GM19452 (cell line): ENCODE measurements at regions not wholly inside any gene's neighbourhood (a gene's known extent, or its start where the extent isn't known, plus 50 kb on each side); places are given as distances from the start of the nearest gene placed in this dataset.

Experiments
- ATAC-seq: cut with Tn5 transposase; IDR thresholded peaks from one replicate; pipeline ENCODE4 v1.9.1; 2021; ENCODE audit not compliant: unreplicated experiment

DNA sequence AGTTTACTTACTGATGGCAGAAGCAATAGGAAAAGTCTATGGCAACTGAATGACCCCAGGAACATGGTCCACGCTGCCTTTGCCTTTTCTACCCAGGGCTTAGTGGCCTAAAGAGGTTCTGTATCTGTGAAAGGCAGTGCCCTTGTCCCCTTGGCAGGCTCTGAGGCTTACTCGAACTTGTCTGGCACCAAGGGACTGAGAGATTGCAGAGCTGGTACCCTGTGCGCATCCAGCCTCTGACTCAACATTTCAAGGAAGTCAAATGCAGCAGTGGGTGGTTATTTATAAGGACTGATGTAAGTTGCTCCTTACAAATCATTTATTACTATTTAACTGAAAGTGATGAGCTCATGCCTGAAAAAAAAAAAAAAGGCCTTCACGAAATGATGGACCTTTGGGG lies 299.9 kb upstream of the MYOCD start:
- ATAC-seq: no peak

- ATAC-seq: no peak
Observed at GRCh38 chr17:12369065-12369464, 296.6 kb upstream of the MYOCD start.

- ATAC-seq: no peak
Observed at GRCh38 chr17:12376276-12376675, 289.4 kb upstream of the MYOCD start.

DNA sequence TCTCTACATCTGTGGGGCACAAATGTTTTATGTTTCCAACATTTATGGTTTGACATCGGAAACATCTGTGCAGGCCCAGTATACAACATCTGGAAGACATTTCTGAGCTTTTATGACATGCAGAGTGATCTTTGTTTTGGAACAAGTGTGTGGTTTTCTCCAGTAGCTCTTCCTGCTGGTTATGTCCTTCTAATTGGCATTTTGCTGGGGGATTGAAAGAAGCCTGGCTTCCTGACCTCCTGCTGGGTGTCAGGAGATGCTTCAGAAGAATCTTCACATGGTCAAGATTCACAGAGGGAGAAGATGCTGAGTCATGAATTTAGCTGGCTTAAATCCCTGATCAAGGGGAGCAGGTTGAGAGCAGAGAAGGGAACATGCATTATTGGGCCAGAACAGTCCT lies 279.5 kb upstream of the MYOCD start:
- ATAC-seq: no peak

DNA sequence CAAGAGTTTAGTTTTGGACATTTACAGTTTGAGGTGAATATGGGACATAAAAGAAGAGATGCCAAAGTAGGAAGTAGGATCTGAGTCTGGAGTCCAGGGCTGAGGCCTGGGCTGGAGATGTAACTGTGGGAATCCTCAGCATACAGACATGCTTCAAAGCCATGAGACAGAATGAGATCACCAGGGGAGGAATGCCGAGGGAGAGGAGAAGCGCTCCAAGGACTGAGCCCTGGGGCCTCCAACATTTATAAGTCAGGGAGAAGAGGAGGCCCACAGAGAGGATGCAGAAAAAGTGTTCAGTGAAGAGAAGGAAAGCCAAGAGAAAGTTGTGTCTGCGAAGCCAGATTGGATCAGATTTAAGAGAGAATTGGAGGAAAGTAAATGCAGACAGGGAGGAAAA lies 277.5 kb upstream of the MYOCD start:
- no peak for ATAC-seq

DNA sequence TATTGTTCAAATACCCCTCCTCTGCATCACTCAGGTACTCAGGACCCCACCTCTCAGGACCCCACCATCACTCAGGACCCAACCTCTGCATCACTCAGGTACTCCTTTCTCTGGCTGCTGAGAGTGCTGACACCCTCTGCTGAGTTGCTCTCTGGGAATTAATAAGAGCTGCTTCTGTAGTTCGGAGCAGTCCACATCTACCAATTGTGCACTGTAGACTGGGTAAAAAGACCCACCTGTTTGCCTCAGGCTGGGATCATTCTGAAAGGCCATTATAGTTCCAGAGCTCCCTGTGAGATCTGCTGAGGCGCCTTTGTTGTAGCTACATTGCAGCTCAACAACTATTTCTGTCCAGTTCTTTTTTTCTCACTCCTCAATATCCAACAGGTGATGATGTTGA lies 276.3 kb upstream of the MYOCD start:
- ATAC-seq: no peak

DNA sequence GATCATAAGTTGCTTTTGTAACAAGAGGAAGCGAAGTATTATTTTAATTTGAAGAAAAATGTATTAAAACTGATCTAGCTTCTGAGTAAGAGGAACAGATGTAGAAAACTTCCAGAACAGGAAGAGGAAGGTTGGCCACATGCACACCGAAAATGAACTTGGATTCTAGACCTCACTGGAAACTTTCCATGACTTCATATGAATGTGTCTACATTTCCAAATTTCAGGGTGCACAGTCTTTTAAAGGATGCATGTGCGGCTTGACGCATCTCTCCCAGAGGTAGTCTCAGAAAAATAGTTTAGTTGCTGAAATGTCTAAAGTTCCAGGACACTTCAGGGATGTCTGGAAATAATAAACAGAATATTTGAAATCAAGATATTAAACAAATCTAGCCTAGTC lies 275.1 kb upstream of the MYOCD start:
- no peak for ATAC-seq

DNA sequence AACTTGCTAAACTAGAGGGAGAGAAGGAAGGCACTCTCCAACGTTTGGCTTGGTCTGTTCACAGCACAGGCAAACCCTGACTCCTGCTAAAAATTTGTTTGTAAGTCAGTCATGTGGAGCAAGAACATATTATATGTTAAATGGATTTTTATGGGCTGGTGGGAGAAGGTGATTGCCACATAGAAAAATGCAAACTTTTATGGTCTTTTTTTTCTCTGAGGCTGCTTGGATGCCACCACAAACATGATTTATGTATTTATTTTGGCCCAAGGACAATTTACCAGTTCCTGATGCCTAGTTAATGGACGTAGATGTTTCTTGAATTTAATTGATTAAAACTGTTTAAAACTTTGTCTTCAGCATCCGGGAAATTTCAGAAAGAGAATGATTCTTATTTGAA lies 274.2 kb upstream of the MYOCD start:
- no peak for ATAC-seq

GRCh38 chr17:12395733-12396354 lies 269.8 kb upstream of the MYOCD start:
- ATAC-seq: no peak

DNA sequence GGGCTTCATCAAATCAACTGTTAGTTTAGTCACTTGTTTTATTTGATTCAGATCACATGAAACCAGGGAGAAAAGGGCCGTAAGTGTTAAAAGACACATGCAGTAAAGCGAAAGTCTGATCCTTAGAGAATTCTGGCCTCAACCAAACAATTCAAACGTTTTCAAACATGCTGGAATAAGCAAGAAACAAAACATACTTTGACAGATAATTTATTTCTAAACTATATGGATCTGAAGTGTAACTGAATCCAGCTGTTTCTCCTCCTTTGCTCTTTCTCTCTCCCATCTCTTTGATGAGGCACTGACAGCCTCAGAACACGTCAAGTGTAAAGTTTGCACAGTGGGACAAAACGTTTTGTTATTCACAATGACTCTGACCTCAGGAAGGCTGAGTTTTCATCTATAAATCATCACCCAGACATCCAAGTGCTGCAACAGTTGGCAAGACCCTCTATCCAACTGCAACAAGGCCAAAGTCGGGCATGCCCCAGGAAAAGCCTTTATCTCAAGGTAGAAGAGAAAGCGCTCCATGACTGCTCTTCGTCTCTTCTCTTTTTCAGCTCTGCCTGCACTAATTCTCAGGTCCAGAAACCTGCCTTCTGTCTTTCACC lies 267.1 kb upstream of the MYOCD start:
- no peak for ATAC-seq

DNA sequence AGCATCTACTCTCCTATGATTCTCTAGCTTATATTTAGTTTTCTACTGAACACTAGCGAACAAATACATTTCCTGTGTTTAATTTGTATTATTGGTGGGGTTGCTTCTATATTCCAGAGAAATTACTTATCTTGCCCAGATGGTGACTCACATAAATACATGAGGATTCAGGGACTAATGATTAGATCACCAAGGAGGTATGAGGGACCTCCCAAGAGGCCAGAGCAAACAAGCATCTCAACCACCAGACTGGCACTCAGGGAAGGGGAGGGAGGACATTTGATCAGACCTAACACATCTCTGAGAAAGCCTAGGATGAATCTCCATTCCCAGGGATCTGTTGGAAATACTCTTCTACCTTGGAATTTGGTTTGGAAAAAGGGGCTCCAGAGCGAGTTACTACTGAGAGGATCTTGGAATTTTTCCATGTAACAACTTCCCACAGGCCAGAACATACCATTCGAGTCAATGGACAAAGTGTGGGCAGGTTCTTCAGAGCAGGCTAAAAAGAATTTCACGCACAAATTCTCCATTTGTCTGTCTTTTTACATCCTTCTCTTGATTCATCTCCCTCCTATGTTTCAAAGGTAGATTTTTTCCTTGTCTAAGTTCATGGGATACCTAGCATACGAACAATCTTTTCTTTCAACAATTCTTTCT lies 262.6 kb upstream of the MYOCD start:
- no peak for ATAC-seq

DNA sequence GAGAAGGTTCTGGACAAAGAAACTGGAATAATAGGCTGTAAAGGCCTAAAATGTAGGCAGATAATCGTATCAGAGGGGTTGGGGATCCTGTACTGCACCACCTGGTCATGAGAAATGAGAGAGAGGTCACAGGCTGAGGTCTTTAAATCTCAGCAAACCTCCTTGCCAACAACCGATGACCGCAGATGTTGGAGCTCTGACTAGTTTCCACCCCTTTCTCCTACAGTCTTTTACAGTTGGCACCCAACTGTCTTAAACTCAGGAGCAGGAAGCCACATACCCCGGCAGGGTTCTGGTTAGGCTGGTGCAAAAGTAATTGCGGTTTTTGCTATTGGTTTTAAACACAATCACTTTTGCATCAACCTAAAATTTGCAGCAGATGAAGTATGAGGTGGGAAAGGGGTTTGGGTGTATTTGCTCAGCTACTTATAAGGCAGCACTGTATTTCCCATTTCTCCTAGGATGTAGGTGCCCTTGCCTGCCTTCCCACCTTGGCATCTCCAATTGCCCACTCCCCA lies 261.8 kb upstream of the MYOCD start:
- ATAC-seq: no peak

- no peak for ATAC-seq
Observed at GRCh38 chr17:12406623-12407215, 259.0 kb upstream of the MYOCD start.

GRCh38 chr17:12407495-12408252 lies 258.0 kb upstream of the MYOCD start:
- no peak for ATAC-seq

DNA sequence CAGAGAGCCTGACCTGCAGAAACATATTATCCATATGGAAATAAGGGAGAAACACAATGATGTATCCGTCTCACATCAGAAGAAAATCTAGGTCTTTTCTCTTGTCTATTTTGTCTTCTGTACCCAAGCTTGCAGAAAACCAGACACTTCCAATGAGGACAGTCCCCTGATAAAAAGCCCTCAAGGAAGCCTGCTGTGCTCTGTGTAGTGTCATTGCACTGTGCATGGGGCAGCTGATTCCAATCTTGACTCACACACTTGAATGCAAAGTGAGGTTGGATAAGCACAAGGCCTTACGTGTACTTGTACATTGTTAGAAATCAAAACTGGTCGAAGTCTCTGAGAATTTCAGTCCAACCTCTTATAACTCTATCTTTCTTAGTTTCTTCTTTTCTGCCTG lies 256.6 kb upstream of the MYOCD start:
- no peak for ATAC-seq

- ATAC-seq: no peak
Observed at GRCh38 chr17:12410717-12411116, 255.0 kb upstream of the MYOCD start.

DNA sequence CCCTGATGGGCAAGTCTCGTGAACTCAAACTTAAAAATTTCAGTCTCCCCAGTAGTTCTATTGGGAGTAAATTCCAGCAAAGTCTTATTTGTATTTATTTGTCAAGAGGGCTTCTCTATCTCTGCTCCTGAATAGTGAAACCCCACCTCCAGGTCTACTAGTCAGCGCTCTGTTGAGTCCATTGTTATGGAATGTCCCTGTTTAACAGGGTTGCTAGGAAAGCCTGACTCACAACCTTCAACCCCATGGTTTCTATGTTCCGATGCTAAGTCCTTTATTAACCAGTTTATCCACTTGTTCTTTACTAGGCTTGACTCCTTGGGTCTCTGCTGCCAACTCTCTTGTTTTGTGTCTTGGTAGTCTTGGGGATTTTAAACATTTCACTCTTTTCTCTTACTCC lies 250.7 kb upstream of the MYOCD start:
- ATAC-seq: no peak

GRCh38 chr17:12421077-12421476 lies 244.6 kb upstream of the MYOCD start:
- no peak for ATAC-seq

DNA sequence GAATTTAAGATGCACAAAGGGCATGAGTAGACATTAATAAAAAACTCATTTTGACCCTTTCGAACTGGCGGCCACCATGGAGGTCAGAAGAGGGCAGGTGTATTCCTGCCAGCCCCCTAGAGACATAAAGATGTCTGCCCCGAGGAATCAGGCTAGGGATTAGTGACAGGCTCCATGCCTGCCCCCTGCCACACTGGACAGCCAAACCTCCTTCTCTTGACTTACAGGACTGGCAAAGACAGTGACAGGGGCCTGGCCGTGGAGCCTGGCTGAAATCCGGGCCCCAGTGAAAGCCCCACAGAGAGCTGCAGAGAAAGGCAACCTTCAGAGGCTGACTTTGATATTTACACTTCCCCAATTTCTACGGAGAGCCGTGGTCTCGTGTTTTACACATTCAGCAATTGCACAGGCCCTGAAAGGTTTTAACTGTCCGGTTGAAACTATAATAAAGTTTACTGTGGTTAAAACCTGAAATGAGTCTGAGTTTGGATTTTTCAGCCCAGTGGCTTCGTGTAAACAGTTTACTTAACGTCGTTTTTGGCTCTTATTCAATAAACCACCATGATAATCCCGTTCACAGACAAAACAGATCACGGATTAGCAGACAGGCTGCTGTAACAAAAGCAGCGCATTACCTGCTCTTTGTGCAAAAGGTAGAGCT lies 243.9 kb upstream of the MYOCD start:
- ATAC-seq: no peak

DNA sequence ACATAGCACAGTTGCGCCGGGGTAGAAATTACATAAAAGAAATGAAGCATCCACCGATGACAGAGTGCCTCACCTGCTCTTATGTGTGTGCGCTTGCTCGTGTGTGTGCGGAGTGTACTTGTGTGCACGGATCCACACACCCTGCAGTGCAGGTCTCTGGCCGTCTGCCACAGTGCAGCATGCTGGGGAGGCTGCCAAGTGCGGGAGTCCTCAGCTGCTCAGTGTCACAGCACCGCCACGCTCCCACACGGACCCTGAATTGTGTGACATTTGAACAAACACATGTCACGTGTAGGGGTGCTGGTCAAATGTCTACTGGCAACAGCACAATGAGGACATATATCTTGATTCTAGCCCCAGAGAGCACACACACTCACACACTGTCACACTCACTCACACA lies 243.0 kb upstream of the MYOCD start:
- no peak for ATAC-seq

DNA sequence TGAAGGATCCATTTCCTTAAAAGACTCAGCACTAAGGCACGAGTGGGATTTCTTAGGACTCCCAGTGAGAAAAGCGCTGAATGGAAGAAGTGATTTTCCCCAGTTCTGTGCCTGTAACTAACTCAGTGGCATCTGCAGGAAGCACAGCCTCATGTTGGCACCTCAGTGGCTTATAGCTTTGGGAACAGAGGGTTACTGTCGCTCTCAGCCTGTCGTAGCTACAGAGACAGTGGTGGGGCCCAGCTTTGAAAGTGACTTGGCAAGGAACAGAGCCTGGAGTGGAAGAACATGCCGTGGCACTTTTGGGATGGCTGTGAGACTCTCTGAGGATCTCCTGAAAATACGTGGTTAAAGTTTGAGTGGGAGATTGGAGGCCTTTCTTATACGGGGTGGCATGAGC lies 242.4 kb upstream of the MYOCD start:
- no peak for ATAC-seq
